Left lung (tissue), 4 donors: ENCODE measurements at regions not wholly inside any gene's neighbourhood (a gene's known extent, or its start where the extent isn't known, plus 50 kb on each side); places are given as distances from the start of the nearest gene placed in this dataset.

ENCODE experiments used
- ATAC-seq: fragments of 200-7000 bp; cut with Tn5 transposase; one replicate; pipeline ENCODE4 v1.9.1; 2020; ENCODE audit warnings: moderate library complexity
- DNase-seq, 4 donors: peaks; one replicate each; pipeline ENCODE4 v3.0.0-alpha.2; 2013 to 2020
- H3K27ac ChIP-seq, 2 donors: fragments of 200-600 bp; sonication (generic) in 1 of 2; one replicate each; pipeline versions ENCODE4 v1.5.0 to v1.8.0; 2020 to 2021
- H3K27me3 ChIP-seq, 2 donors: fragments of 200-600 bp; sonication (generic) in 1 of 2; one replicate each; pipeline versions ENCODE4 v1.5.0 to v1.8.0; 2020 to 2021
- H3K36me3 ChIP-seq, 2 donors: fragments of 200-600 bp; sonication (generic) in 1 of 2; one replicate each; pipeline versions ENCODE4 v1.5.0 to v1.8.0; 2020 to 2021
- H3K4me1 ChIP-seq, 2 donors: fragments of 200-600 bp; one replicate each; pipeline ENCODE4 v1.8.0; 2021
- H3K4me3 ChIP-seq, 2 donors: fragments of 200-600 bp; sonication (generic) in 1 of 2; one replicate each; pipeline versions ENCODE4 v1.5.0 to v1.8.0; 2020 to 2021; ENCODE audit warnings: mild to moderate bottlenecking in 1 of 2
- H3K9me3 ChIP-seq, 2 donors: fragments of 200-600 bp; sonication (generic) in 1 of 2; one replicate each; pipeline versions ENCODE4 v1.5.0 to v1.8.0; 2020 to 2021
- CTCF ChIP-seq, 2 donors: fragments of 200-600 bp; sonication (generic) in 1 of 2; IDR thresholded peaks; one replicate each; pipeline versions ENCODE4 v1.5.0 to v1.8.0; 2021; ENCODE audit warnings: antibody characterized with exemption in 2 of 2
- intact Hi-C, 2 donors: fragments of 100-400 bp; cut with DNase I; formaldehyde crosslinking; loops; one replicate each; pipeline versions ENCODE4 v1.11.2 to v1.14.2; 2022
- donor health status: DM: no; HTN: yes; CAD: no.
- donor health status: DM: no; HTN: no; CAD: no.

DNA sequence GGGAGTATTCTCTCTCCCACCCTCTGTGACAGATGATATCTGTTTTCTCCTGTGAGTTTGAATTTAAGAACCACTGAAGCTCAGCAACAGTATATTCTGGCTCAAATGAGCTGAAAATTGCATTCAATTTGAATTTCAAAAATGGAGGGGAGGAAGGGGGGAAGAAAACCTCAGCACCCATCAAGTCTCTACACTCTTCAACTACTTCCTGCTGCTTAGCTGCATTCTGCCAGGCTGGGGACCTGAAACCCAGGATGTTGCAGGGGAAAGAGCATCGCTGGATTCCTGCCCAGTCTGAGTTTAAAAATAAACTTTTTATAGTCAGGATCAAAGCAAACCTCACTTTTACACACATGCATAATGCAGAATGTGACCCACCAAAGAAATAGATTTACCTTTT, 214.3 kb upstream of the ESRRG start:
- intact Hi-C loops, result no loop called here
- no peaks in the 10 kb centered on the region for H3K36me3 ChIP-seq
- H3K4me3 ChIP-seq, result no peak overlapping the region
- no peak for ATAC-seq
- no peak for DNase-seq
- no peak for TF ChIP-seq CTCF (IDR thresholded peaks at IDR 0.05)
- no peaks in the 10 kb centered on the region for H3K9me3 ChIP-seq
- no peaks in the 10 kb centered on the region for H3K4me1 ChIP-seq
- H3K27ac ChIP-seq, result no peak overlapping the region
- H3K27me3 ChIP-seq, result no peaks in the 10 kb centered on the region

- intact Hi-C loops, result no loop called here
- Histone ChIP-seq H3K36me3 (no peaks in the 10 kb centered on the region), H3K4me3 (no peak overlapping the region), H3K27me3 (no peaks in the 10 kb centered on the region), H3K4me1 (no peaks in the 10 kb centered on the region), H3K9me3 (no peaks in the 10 kb centered on the region), H3K27ac (no peak overlapping the region)
- ATAC-seq, result no peak
- no peak for TF ChIP-seq CTCF (IDR thresholded peaks at IDR 0.05)
- DNase-seq, result no peak
Observed at GRCh38 chr1:216936779-216937178, 213.6 kb upstream of the ESRRG start.

DNA sequence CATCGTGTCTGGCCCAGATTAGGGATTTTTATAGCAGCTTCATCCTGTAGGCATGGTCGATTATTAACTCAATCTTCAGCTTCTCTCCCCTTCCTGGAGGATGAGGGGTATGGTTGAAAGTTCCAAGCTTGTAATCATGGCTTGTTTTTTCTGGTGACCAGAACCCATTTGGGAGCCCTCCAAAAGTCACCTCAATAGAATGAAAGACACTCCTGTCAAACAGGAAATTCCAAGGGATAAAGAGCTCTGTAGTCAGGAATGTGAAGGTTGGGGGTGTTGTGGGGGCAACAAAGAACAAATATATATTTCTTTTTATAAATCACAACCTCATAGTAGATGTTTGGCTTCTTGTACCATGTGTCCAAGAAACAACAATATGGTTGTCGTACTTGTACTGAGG, 212.7 kb upstream of the ESRRG start:
- intact Hi-C loops, result no loop called here
- Histone ChIP-seq H3K27me3 (no peaks in the 10 kb centered on the region), H3K36me3 (no peaks in the 10 kb centered on the region), H3K9me3 (no peaks in the 10 kb centered on the region), H3K4me1 (no peaks in the 10 kb centered on the region), H3K4me3 (no peak overlapping the region), H3K27ac (no peak overlapping the region)
- no peak for TF ChIP-seq CTCF (IDR thresholded peaks at IDR 0.05)
- ATAC-seq, result no peak
- DNase-seq, result no peak

DNA sequence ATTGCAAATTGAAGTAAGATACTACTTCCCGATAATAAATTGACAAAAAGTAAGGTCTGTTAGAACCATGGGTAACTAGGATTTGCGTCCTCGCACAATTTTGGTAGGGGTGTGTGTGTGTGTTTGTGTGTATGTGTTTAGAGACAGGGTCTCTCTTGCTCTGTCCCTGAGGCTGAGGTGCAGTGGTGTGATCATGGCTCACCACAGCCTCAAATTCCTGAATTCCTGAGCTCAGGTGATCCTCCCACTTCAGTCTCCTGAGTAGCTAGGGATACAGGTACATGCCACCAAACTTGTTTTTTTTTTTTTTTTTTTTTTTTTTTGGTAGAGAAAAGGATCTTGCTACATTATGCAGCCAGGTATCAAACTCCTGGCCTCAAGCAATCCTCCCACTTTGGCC, 209.2 kb upstream of the ESRRG start:
- Histone ChIP-seq H3K4me3 (no peak overlapping the region), H3K27me3 (no peaks in the 10 kb centered on the region), H3K36me3 (no peaks in the 10 kb centered on the region), H3K27ac (no peak overlapping the region), H3K9me3 (no peaks in the 10 kb centered on the region), H3K4me1 (no peaks in the 10 kb centered on the region)
- ATAC-seq, result no peak
- DNase-seq, result no peak
- intact Hi-C loops, result no loop called here
- TF ChIP-seq CTCF (IDR thresholded peaks at IDR 0.05), result no peak

- no peak for TF ChIP-seq CTCF (IDR thresholded peaks at IDR 0.05)
- no peak for DNase-seq
- Histone ChIP-seq H3K4me3 (no peak overlapping the region), H3K9me3 (no peaks in the 10 kb centered on the region), H3K36me3 (no peaks in the 10 kb centered on the region), H3K27ac (no peak overlapping the region), H3K4me1 (no peaks in the 10 kb centered on the region), H3K27me3 (no peaks in the 10 kb centered on the region)
- ATAC-seq, result no peak
- intact Hi-C loops, result no loop called here
Observed at GRCh38 chr1:216929870-216930582, 206.8 kb upstream of the ESRRG start.
